WTC11 (cell line): ENCODE measurements at regions not wholly inside any gene's neighbourhood (a gene's known extent, or its start where the extent isn't known, plus 50 kb on each side); places are given as distances from the start of the nearest gene placed in this dataset.

Experiments used
- ATAC-seq: fragments of 200-7000 bp; cut with Tn5 transposase; 2 replicates; pipeline ENCODE4 v1.10.0; 2021; ENCODE audit warnings: mild to moderate bottlenecking, moderate library complexity
- CTCF ChIA-PET: fragments of 300-600 bp; sonication (Branson Sonifier 250); formaldehyde crosslinking; loops from one replicate; lab custom pipeline; 2021; ENCODE audit warnings: antibody characterized with exemption; lab: Charles Lee
- POLR2A ChIA-PET: fragments of 350-600 bp; sonication (Branson Sonifier 250); formaldehyde crosslinking; loops from one replicate; lab custom pipeline; 2021; ENCODE audit warnings: antibody characterized with exemption; lab: Charles Lee
- DNase-seq: peaks from one replicate; pipeline ENCODE4 v3.0.0; 2021; ENCODE audit warnings: low spot score
- H3K27ac Mint-ChIP-seq: 2 replicates; pipeline ENCODE4 v1.8.0; 2021; ENCODE audit warnings: mixed read lengths
- H3K27me3 Mint-ChIP-seq: 2 replicates; pipeline ENCODE4 v1.8.0; 2021; ENCODE audit warnings: low read depth, mild to moderate bottlenecking, moderate library complexity, mixed read lengths
- H3K36me3 Mint-ChIP-seq: 2 replicates; pipeline ENCODE4 v1.8.0; 2021; ENCODE audit warnings: mixed read lengths
- H3K4me1 Mint-ChIP-seq: 2 replicates; pipeline ENCODE4 v1.8.0; 2022; ENCODE audit warnings: mixed read lengths
- H3K4me3 Mint-ChIP-seq: 2 replicates; pipeline ENCODE4 v1.8.0; 2021; ENCODE audit warnings: mild to moderate bottlenecking, moderate library complexity, mixed read lengths
- H3K9me3 Mint-ChIP-seq: 2 replicates; pipeline ENCODE4 v1.8.0; 2021; ENCODE audit warnings: mixed read lengths
- CBFB ChIP-seq: sonication (generic); formaldehyde crosslinking; IDR thresholded peaks from 2 replicates; pipeline ENCODE4 v1.8.1; 2022; ENCODE audit warnings: mild to moderate bottlenecking, low read depth, missing genetic modification reagents
- FOXK1 ChIP-seq: sonication (generic); formaldehyde crosslinking; IDR thresholded peaks from 2 replicates; pipeline ENCODE4 v1.8.0; 2022; ENCODE audit warnings: mild to moderate bottlenecking, moderate library complexity, missing genetic modification reagents
- GABPB1 ChIP-seq: sonication (generic); formaldehyde crosslinking; IDR thresholded peaks from 2 replicates; pipeline ENCODE4 v1.8.1; 2023; ENCODE audit warnings: mild to moderate bottlenecking, missing genetic modification reagents
- HMGA2 ChIP-seq: fragments of 250-450 bp; sonication (Bioruptor Pico); IDR thresholded peaks from 2 replicates; pipeline ENCODE4 v1.4.0; 2021; ENCODE audit warnings: mild to moderate bottlenecking, moderate library complexity
- IRF1 ChIP-seq: sonication (generic); formaldehyde crosslinking; IDR thresholded peaks from 2 replicates; pipeline ENCODE4 v1.8.0; 2023; ENCODE audit warnings: missing genetic modification reagents
- JAZF1 ChIP-seq: fragments of 250-450 bp; sonication (Bioruptor Pico); IDR thresholded peaks from 2 replicates; pipeline ENCODE4 v1.9.0; 2021; ENCODE audit warnings: moderate library complexity, mild to moderate bottlenecking, inconsistent platforms
- JUN ChIP-seq: sonication (generic); formaldehyde crosslinking; IDR thresholded peaks from 2 replicates; pipeline ENCODE4 v1.8.0; 2023; ENCODE audit warnings: mild to moderate bottlenecking, missing genetic modification reagents
- MYBL2 ChIP-seq: sonication (generic); formaldehyde crosslinking; IDR thresholded peaks from 2 replicates; pipeline ENCODE4 v1.8.1; 2023; ENCODE audit warnings: mild to moderate bottlenecking, moderate library complexity, missing genetic modification reagents
- NFATC4 ChIP-seq: fragments of 250-450 bp; sonication (Bioruptor Pico); IDR thresholded peaks from 2 replicates; pipeline ENCODE4 v1.9.0; 2021; ENCODE audit warnings: mild to moderate bottlenecking
- RELA ChIP-seq: sonication (generic); formaldehyde crosslinking; IDR thresholded peaks from 2 replicates; pipeline ENCODE4 v1.8.1; 2022; ENCODE audit warnings: missing genetic modification reagents, mild to moderate bottlenecking, borderline replicate concordance
- TEAD4 ChIP-seq: sonication (generic); formaldehyde crosslinking; IDR thresholded peaks from 2 replicates; pipeline ENCODE4 v1.8.0; 2022; ENCODE audit warnings: mild to moderate bottlenecking, missing genetic modification reagents
- USF2 ChIP-seq: sonication (generic); formaldehyde crosslinking; IDR thresholded peaks from 2 replicates; pipeline ENCODE4 v1.8.1; 2023; ENCODE audit warnings: mild to moderate bottlenecking, missing genetic modification reagents, moderate library complexity
- ZBTB21 ChIP-seq: sonication (generic); formaldehyde crosslinking; IDR thresholded peaks from 2 replicates; pipeline ENCODE4 v1.8.1; 2023; ENCODE audit warnings: mild to moderate bottlenecking, missing genetic modification reagents, borderline replicate concordance
- ZMAT4 ChIP-seq: fragments of 250-450 bp; sonication (Bioruptor Pico); IDR thresholded peaks from 2 replicates; pipeline ENCODE4 v1.9.0; 2021; ENCODE audit warnings: mild to moderate bottlenecking
- ZNF281 ChIP-seq: sonication (generic); formaldehyde crosslinking; IDR thresholded peaks from 2 replicates; pipeline ENCODE4 v1.8.0; 2023; ENCODE audit warnings: mild to moderate bottlenecking, missing genetic modification reagents
- ZNF416 ChIP-seq: fragments of 250-450 bp; sonication (Bioruptor Pico); IDR thresholded peaks from 2 replicates; pipeline ENCODE4 v1.9.0; 2021; ENCODE audit warnings: mild to moderate bottlenecking, inconsistent platforms
- TF ChIP-seq, protein P1 (sequence below): sonication (generic); formaldehyde crosslinking; IDR thresholded peaks from 2 replicates; pipeline ENCODE4 v1.8.1; 2023; ENCODE audit warnings: mild to moderate bottlenecking, missing genetic modification reagents
- TF ChIP-seq, protein P2 (sequence below): sonication (generic); formaldehyde crosslinking; IDR thresholded peaks from 2 replicates; pipeline ENCODE4 v1.8.1; 2023; ENCODE audit warnings: mild to moderate bottlenecking, missing genetic modification reagents, borderline replicate concordance

DNA sequence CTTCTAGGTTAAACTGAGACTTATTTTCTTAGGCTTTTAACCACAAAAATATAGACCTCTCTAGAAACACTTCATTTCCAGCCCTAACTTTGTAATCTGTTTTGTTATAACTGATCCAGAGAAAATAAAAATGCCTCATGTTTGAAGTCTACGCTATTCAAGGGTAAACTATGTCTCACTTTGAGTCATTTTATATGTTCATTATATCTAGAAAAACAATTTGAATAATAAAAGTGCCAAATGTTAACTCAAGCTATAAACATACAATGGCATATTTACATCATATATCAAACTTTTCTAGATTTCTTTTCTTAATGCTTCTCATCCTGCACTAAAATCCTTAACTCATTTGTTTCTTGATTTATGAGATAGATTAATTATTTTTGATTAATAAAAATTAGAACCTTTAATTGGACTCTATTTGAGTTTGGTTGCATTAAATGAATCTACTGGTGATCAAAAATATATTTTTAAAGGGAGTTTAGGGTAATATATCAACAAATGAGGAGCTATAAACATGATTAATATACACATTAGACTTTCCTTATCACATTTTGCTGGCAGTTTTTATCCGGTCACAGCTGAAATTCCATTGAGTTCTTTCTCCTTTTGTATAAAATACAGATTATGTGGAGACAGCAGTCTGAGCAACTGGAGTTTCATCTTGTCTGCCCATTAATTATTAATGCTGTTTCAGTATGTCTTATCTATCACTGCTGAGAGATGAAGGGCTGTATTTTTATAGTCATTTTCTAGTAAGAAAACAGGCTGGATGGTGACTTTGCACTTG, 246.5 kb downstream of the TBX18 start:
- DNase-seq (no peak), ATAC-seq (no peak)
- Mint-ChIP-seq H3K4me1 (peaks cover 13% of the 10 kb centered on the region), H3K9me3 (no peaks in the 10 kb centered on the region), H3K4me3 (no peak overlapping the region), H3K36me3 (no peaks in the 10 kb centered on the region), H3K27me3 (peaks cover 4% of the 10 kb centered on the region; the same call in 1 of the 2 replicates), H3K27ac (no peak overlapping the region)
- ChIA-PET POLR2A (no interaction called here), CTCF (no interaction called here)
- no peak for TF ChIP-seq TEAD4 (CRISPR knock-in tag)
- TF ChIP-seq RELA (CRISPR knock-in tag), result no peak
- TF ChIP-seq ZMAT4 (CRISPR knock-in tag), result no peak
- no peak for TF ChIP-seq FOXK1 (CRISPR knock-in tag)
- no peak for TF ChIP-seq GABPB1 (CRISPR knock-in tag)
- TF ChIP-seq CBFB (CRISPR knock-in tag), result no peak
- TF ChIP-seq JAZF1, result no peak
- TF ChIP-seq, protein P1, sequence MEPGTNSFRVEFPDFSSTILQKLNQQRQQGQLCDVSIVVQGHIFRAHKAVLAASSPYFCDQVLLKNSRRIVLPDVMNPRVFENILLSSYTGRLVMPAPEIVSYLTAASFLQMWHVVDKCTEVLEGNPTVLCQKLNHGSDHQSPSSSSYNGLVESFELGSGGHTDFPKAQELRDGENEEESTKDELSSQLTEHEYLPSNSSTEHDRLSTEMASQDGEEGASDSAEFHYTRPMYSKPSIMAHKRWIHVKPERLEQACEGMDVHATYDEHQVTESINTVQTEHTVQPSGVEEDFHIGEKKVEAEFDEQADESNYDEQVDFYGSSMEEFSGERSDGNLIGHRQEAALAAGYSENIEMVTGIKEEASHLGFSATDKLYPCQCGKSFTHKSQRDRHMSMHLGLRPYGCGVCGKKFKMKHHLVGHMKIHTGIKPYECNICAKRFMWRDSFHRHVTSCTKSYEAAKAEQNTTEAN, result no peak
- TF ChIP-seq, protein P2, sequence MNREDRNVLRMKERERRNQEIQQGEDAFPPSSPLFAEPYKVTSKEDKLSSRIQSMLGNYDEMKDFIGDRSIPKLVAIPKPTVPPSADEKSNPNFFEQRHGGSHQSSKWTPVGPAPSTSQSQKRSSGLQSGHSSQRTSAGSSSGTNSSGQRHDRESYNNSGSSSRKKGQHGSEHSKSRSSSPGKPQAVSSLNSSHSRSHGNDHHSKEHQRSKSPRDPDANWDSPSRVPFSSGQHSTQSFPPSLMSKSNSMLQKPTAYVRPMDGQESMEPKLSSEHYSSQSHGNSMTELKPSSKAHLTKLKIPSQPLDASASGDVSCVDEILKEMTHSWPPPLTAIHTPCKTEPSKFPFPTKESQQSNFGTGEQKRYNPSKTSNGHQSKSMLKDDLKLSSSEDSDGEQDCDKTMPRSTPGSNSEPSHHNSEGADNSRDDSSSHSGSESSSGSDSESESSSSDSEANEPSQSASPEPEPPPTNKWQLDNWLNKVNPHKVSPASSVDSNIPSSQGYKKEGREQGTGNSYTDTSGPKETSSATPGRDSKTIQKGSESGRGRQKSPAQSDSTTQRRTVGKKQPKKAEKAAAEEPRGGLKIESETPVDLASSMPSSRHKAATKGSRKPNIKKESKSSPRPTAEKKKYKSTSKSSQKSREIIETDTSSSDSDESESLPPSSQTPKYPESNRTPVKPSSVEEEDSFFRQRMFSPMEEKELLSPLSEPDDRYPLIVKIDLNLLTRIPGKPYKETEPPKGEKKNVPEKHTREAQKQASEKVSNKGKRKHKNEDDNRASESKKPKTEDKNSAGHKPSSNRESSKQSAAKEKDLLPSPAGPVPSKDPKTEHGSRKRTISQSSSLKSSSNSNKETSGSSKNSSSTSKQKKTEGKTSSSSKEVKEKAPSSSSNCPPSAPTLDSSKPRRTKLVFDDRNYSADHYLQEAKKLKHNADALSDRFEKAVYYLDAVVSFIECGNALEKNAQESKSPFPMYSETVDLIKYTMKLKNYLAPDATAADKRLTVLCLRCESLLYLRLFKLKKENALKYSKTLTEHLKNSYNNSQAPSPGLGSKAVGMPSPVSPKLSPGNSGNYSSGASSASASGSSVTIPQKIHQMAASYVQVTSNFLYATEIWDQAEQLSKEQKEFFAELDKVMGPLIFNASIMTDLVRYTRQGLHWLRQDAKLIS (CRISPR knock-in tag), result no peak
- no peak for TF ChIP-seq USF2 (CRISPR knock-in tag)
- TF ChIP-seq ZNF281 (CRISPR knock-in tag), result no peak
- TF ChIP-seq JUN, result no peak
- no peak for TF ChIP-seq HMGA2
- no peak for TF ChIP-seq IRF1
- TF ChIP-seq NFATC4, result no peak
- TF ChIP-seq ZBTB21 (CRISPR knock-in tag), result no peak
- TF ChIP-seq ZNF416 (CRISPR knock-in tag), result no peak
- no peak for TF ChIP-seq MYBL2
